ENCODE measurements at regions not wholly inside any gene's neighbourhood (a gene's known extent, or its start where the extent isn't known, plus 50 kb on each side); places are given as distances from the start of the nearest gene placed in this dataset.
"Not testable (repeated sequence)": the region's sequence is repeated elsewhere in the genome, so short reads cannot be mapped to it uniquely, and the experiment has no call there.

DNA sequence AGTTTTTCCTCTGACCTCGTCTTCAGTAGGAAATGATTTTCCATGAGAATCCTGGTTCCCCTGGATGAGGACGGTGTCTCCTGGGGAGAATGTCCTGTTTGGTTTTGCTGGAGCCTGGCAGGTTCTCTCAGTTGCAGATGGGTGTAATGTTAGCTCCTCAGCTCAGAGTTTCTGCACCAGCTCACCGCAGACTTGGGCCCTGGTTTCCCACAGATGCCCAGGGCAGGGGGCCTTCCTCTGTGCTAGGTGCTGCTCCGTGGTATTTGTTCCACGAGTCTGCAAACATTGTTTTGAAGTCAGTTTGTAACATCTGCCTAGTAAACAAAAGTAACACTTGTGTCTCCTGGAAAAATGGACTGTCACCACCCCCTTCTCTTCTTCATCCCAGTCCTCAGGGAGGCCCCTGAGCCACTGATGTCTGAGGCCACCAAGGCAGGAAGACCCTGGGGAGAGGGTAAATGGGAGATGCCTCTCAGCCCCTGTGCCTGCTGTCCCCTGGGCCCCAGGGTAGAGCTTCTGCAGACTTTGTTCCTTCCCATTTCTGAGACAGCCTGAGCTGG, 67.3 kb upstream of the ANTXRL start:
- peak overlapping the region; percentile 69 for H3K27ac Mint-ChIP-seq
- not testable (repeated sequence) for ATAC-seq, H3K36me3 Mint-ChIP-seq

GRCh38 chr10:46220187-46220586, 66.6 kb upstream of the ANTXRL start:
- H3K9me3 Mint-ChIP-seq = no peaks in the 10 kb centered on the region
- peaks cover 39% of the 10 kb centered on the region for H3K4me1 Mint-ChIP-seq
- no peak overlapping the region for H3K27ac Mint-ChIP-seq
- DNase-seq (ENCODE audit: low spot score in 2 of 2) (no peak), ATAC-seq (no peak)
- no peak overlapping the region for H3K4me3 Mint-ChIP-seq
- H3K36me3 Mint-ChIP-seq = no peaks in the 10 kb centered on the region

More for the DNA sequence above, 67.3 kb upstream of the ANTXRL start:
- peaks cover 40% of the 10 kb centered on the region for H3K4me1 Mint-ChIP-seq
- H3K9me3 Mint-ChIP-seq; H3K4me3 Mint-ChIP-seq; DNase-seq (ENCODE audit: low spot score in 2 of 2): not testable (repeated sequence)

GRCh38 chr10:46220872-46221538, 65.8 kb upstream of the ANTXRL start:
- no peaks in the 10 kb centered on the region for H3K36me3 Mint-ChIP-seq
- no peaks in the 10 kb centered on the region for H3K9me3 Mint-ChIP-seq
- peak overlapping the region; percentile 65 for H3K27ac Mint-ChIP-seq
- no peak for DNase-seq (ENCODE audit: low spot score in 2 of 2)
- ATAC-seq = no peak
- H3K4me3 Mint-ChIP-seq = no peak overlapping the region
- peaks cover 31% of the 10 kb centered on the region for H3K4me1 Mint-ChIP-seq

GRCh38 chr10:46222364-46222935, 64.3 kb upstream of the ANTXRL start:
- Mint-ChIP-seq H3K9me3 (no peaks in the 10 kb centered on the region), H3K4me1 (peaks cover 16% of the 10 kb centered on the region), H3K27ac (no peak overlapping the region), H3K4me3 (no peak overlapping the region), H3K36me3 (no peaks in the 10 kb centered on the region)
- ATAC-seq (no peak), DNase-seq (ENCODE audit: low spot score in 2 of 2) (no peak)

DNA sequence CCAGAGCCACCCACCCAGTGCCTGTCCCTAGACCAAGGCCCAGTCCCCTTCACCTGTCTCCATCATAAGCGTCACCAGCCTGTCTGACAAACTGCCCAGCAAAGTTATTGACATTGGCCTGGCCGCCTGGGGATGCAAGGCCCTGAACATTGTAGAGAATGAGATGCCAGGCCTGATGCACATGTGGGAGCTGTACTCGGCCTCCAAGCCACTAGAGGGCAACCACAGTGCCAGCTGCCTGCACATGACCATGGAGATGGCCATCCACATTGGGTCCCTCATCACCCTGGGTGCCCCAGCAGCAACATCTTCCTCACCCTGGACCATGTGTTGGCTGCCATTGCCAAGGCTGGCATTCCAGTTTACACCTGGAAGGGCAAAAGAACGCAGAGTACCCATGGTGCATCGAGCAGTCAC, 63.7 kb upstream of the ANTXRL start:
- DNase-seq (ENCODE audit: low spot score in 2 of 2) = peak in 1 of 2 donors; percentile 47
- no peaks in the 10 kb centered on the region for H3K36me3 Mint-ChIP-seq
- no peak overlapping the region for H3K4me3 Mint-ChIP-seq
- no peak for ATAC-seq
- peaks cover 10% of the 10 kb centered on the region for H3K4me1 Mint-ChIP-seq
- H3K27ac Mint-ChIP-seq = no peak overlapping the region
- H3K9me3 Mint-ChIP-seq = no peaks in the 10 kb centered on the region

DNA sequence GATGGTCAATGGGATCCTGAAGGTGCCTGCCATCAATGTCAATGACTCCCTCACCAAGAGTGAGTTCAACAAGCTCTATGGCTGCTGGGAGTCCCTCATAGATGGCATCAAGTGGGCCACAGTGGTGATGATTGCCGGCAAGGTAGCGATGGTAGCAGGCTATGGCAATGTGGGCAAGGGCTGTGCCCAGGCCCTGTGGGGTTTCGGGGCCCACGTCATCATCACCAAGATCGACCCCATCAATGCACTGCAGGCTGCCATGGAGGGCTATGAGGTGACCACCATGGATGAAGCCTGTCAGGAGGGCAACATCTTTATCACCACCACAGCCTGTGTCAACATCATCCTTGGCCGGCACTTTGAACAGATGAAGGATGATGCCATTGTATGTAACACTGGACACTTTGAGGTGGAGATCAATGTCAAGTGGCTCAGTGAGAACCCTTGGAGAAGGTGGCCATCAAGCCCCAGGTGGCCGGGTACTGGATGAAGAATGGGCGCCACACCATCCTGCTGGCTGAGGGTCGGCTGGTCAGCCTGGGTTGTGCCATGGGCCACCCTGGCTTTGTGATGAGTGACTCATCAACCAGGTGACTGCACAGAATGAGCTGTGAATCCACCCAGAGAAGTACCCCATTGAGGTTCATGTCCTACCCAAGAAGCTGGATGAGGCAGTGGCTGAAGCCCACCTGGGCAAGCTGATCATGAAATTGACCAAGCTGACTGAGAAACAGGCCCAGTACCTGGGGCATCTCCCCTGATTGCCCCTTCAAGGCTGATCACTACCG, 63.0 kb upstream of the ANTXRL start:
- Mint-ChIP-seq H3K36me3 (no peaks in the 10 kb centered on the region), H3K9me3 (no peaks in the 10 kb centered on the region), H3K4me1 (peaks cover 12% of the 10 kb centered on the region), H3K4me3 (no peak overlapping the region), H3K27ac (no peak overlapping the region)
- DNase-seq (ENCODE audit: low spot score in 2 of 2) (no peak), ATAC-seq (no peak)

- Mint-ChIP-seq H3K4me3 (no peak overlapping the region), H3K36me3 (no peaks in the 10 kb centered on the region), H3K9me3 (no peaks in the 10 kb centered on the region), H3K27ac (no peak overlapping the region), H3K4me1 (peaks cover 13% of the 10 kb centered on the region)
- DNase-seq (ENCODE audit: low spot score in 2 of 2) = no peak
- ATAC-seq = no peak
Observed at GRCh38 chr10:46224414-46224682, 62.4 kb upstream of the ANTXRL start.

GRCh38 chr10:46225597-46225996, 61.2 kb upstream of the ANTXRL start:
- H3K9me3 Mint-ChIP-seq = no peaks in the 10 kb centered on the region
- no peak overlapping the region for H3K27ac Mint-ChIP-seq
- peaks cover 13% of the 10 kb centered on the region for H3K4me1 Mint-ChIP-seq
- DNase-seq (ENCODE audit: low spot score in 2 of 2) (peak in 1 of 2 donors; percentile 30), ATAC-seq (no peak)
- no peak overlapping the region for H3K4me3 Mint-ChIP-seq
- no peaks in the 10 kb centered on the region for H3K36me3 Mint-ChIP-seq

DNA sequence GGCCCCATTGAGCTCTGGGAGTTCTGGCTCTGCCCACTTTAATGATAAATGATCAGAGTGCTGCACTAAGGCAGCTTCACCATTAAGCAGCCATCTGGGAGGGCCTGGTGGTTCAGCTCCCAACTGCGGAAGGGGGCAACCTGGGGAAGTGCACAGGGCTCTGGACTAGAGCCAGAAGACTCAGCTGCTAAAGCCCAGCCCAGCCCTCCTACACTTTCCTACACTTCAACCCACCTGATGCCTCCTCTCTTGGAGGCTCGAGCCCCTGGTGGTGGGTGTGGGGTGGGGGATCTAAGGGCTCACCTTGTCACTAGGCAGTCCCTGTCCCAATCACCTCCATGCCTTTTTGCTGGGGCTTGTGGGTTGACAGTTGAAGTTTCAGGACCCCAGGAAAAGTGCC, 60.6 kb upstream of the ANTXRL start:
- Mint-ChIP-seq H3K4me1 (peaks cover 13% of the 10 kb centered on the region), H3K9me3 (no peaks in the 10 kb centered on the region), H3K27ac (no peak overlapping the region), H3K36me3 (no peaks in the 10 kb centered on the region), H3K4me3 (no peak overlapping the region)
- peak in 1 of 2 donors; percentile 10 for DNase-seq (ENCODE audit: low spot score in 2 of 2)
- ATAC-seq = no peak

- DNase-seq (ENCODE audit: low spot score in 2 of 2) = peak in 1 of 2 donors; percentile 41
- Mint-ChIP-seq H3K4me1 (peaks cover 13% of the 10 kb centered on the region), H3K9me3 (no peaks in the 10 kb centered on the region), H3K4me3 (no peak overlapping the region), H3K36me3 (no peaks in the 10 kb centered on the region), H3K27ac (no peak overlapping the region)
- ATAC-seq = no peak
Observed at GRCh38 chr10:46226900-46227558, 59.8 kb upstream of the ANTXRL start.

- peaks cover 13% of the 10 kb centered on the region for H3K4me1 Mint-ChIP-seq
- H3K27ac Mint-ChIP-seq = no peak overlapping the region
- no peaks in the 10 kb centered on the region for H3K9me3 Mint-ChIP-seq
- no peak overlapping the region for H3K4me3 Mint-ChIP-seq
- DNase-seq (ENCODE audit: low spot score in 2 of 2) = peak in 1 of 2 donors; percentile 35
- no peak for ATAC-seq
- H3K36me3 Mint-ChIP-seq = no peaks in the 10 kb centered on the region
Observed at GRCh38 chr10:46227571-46227935, 59.2 kb upstream of the ANTXRL start.

DNA sequence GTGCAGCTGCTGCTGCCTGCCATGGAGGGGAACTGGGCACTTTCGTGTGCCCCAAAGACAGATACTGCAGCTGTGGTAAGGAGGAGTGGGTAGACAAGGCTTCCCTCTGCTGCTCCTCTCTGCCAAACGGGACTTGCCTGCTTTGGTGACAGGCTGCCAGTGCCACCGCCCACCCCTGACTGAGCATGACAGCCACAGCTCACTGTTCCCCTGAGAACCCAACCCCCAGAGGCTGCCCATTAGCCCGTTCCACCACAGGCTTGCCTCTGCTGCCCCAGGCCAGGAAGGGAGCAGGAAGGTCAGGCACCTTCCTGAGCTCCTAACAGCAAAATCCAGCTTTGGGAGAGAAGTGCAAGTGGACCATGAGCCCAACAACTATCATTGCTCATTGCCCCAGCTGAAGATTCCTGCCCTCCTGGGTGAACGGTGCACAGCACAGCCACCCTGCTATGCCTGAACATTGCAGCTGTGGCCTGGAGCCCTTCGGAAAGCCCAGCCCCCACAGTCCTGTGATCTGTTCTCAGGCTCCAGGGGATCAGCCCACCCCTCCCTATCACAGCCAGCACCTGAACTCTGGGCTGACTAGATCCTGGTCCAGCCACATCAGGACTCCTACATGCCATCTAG, 58.7 kb upstream of the ANTXRL start:
- no peak overlapping the region for H3K27ac Mint-ChIP-seq
- H3K4me3 Mint-ChIP-seq = no peak overlapping the region
- H3K9me3 Mint-ChIP-seq = no peaks in the 10 kb centered on the region
- peaks cover 13% of the 10 kb centered on the region for H3K4me1 Mint-ChIP-seq
- ATAC-seq (peak; percentile 11), DNase-seq (ENCODE audit: low spot score in 2 of 2) (no peak)
- H3K36me3 Mint-ChIP-seq = no peaks in the 10 kb centered on the region

DNA sequence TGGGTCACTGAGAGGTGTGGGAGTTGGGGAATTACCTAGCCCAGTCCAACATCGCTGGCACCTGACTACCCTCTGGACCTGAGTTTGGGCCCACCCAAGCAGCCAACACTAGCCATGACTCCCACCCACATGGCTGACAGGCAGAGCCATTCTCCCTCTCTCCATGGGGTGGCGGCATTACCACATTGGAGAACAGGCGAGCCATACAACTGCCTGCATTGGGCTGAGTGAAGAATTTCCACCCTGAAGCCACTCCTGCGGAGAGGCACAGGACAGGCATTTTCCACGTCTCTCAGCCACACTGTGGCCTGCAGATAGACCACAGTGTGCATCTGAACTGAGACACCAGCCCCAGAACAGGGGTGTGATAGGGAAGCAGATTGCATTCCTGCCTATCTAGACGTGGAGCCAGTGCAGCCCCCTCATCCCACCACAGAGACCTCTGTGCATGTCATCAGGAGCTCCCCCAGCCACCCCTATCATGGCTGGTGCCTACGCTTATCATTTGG, 58.2 kb upstream of the ANTXRL start:
- no peaks in the 10 kb centered on the region for H3K9me3 Mint-ChIP-seq

DNA sequence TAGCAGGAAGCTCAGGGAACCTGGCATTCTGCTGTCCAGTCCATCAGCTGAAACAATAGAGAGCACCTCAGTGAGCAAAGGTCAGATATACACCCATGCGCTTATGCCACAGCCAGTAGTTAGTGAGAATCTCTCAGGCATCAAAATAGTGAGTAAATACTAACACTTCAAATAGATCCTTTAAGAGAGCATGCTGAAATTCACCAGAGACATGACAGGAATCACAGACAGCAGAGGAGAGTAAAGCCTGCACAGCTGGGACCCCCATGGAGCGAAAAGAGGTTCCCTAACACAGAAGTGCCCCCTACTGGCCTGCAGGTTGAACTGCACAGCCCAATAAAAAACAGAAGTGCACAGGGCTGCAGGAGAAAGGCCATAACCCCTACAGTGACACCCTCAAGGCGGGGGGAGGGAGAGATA, 57.6 kb upstream of the ANTXRL start:
- Mint-ChIP-seq H3K27ac (no peak overlapping the region), H3K4me1 (peaks cover 13% of the 10 kb centered on the region), H3K9me3 (no peaks in the 10 kb centered on the region), H3K4me3 (no peak overlapping the region), H3K36me3 (no peaks in the 10 kb centered on the region)
- ATAC-seq (no peak), DNase-seq (ENCODE audit: low spot score in 2 of 2) (no peak)

More for the DNA sequence above, 58.2 kb upstream of the ANTXRL start:
- Mint-ChIP-seq H3K4me3 (no peak overlapping the region), H3K4me1 (peaks cover 13% of the 10 kb centered on the region), H3K36me3 (no peaks in the 10 kb centered on the region), H3K27ac (no peak overlapping the region)
- DNase-seq (ENCODE audit: low spot score in 2 of 2) (peak; percentile 41 to 77), ATAC-seq (peak; percentile 79)

- ATAC-seq (no peak), DNase-seq (ENCODE audit: low spot score in 2 of 2) (no peak)
- H3K27ac Mint-ChIP-seq = no peak overlapping the region
- peaks cover 6% of the 10 kb centered on the region for H3K36me3 Mint-ChIP-seq
- H3K4me3 Mint-ChIP-seq = no peak overlapping the region
- no peaks in the 10 kb centered on the region for H3K9me3 Mint-ChIP-seq
- H3K4me1 Mint-ChIP-seq = peaks cover 13% of the 10 kb centered on the region
Observed at GRCh38 chr10:46230615-46231014, 56.2 kb upstream of the ANTXRL start.
